Skeletal muscle satellite cell (primary cell): ENCODE measurements at regions not wholly inside any gene's neighbourhood (a gene's known extent, or its start where the extent isn't known, plus 50 kb on each side); places are given as distances from the start of the nearest gene placed in this dataset.
"Not testable (repeated sequence)": the region's sequence is repeated elsewhere in the genome, so short reads cannot be mapped to it uniquely, and the experiment has no call there.

Source experiments
- H3K27me3 ChIP-seq: 2 replicates; pipeline ENCODE4 v1.7.0; 2013; ENCODE audit warnings: low read length; ENCODE audit not compliant: control insufficient read depth, insufficient read depth
- H3K36me3 ChIP-seq: 2 replicates; pipeline ENCODE4 v1.7.0; 2013; ENCODE audit warnings: mild to moderate bottlenecking, control low read depth, low read length; ENCODE audit not compliant: insufficient read depth
- H3K4me1 ChIP-seq: 2 replicates; pipeline ENCODE4 v1.7.0; 2013; ENCODE audit warnings: low read length; ENCODE audit not compliant: control insufficient read depth, insufficient read depth
- H3K4me2 ChIP-seq: 2 replicates; pipeline ENCODE4 v1.7.0; 2013; ENCODE audit warnings: mild to moderate bottlenecking, low read length
- H3K4me3 ChIP-seq: 2 replicates; pipeline ENCODE4 v1.7.0; 2013; ENCODE audit warnings: low read length
- H3K9ac ChIP-seq: 2 replicates; pipeline ENCODE4 v1.7.0; 2013; ENCODE audit warnings: mild to moderate bottlenecking, low read depth, low read length, moderate library complexity
- H3K9me3 ChIP-seq: replicated peaks from 2 replicates; pipeline ENCODE4 v1.7.0; 2013; ENCODE audit warnings: mild to moderate bottlenecking, control low read depth, low read length

GRCh38 chr9:64070611-64071357, 1214.2 kb downstream of the FOXD4L5 start:
- not testable (repeated sequence) for H3K4me3 ChIP-seq, H3K9ac ChIP-seq, H3K27me3 ChIP-seq, H3K4me2 ChIP-seq, H3K4me1 ChIP-seq, H3K36me3 ChIP-seq, H3K9me3 ChIP-seq

DNA sequence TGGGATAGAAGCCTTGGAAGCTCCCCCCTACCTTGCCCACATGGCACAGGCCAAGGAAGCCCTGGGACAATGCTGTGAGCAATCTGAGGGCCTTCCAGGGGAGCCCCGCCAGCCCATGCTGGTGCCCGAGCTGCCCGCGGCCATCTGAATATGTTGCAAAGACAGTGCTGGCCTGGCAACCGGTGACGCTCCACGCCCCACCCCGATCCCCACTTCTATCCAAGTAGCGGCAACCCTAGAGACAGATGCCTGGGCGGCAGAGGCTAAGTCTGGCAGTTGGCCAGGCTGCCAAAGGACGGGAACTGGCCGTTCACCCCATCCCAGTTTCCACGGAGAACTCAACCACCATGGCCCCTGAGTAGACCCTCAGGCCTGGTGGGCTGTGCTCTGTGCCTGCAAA, 1214.9 kb downstream of the FOXD4L5 start:
- not testable (repeated sequence) for H3K9me3 ChIP-seq

DNA sequence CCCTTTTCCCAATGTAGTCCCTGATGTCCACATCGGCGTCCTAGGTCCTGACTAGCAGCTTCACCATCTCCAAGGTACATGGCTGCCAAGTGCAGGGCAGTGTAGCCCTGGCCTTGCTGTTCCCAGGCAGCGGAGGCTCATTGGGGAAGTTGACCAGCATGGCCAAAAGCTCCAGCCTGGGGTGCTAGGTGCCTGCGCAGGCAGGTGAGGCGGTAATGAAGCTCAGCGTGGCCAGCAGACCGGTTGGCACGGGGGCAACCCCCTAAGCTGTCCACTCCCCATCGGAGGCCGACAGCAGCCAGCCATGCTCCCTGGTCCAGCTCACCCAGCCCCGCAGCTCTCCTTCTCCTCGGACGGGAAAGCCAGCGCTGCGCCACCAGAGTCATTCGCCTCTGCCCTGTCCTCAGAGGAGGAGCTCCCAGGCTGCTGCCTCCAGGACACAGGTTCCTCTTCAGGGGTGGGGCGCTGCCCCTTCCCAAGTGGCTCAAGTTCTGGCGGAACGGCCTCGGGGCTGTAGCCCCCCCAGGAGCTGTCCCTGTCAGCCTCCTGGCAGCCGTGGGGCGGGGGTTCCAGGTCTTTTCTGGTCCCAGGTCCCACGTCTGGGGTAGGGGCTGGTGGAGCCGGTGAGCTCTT, 1218.2 kb downstream of the FOXD4L5 start:
- H3K4me2 ChIP-seq, result no peak overlapping the region
- H3K36me3 ChIP-seq, result no peaks in the 10 kb centered on the region
- H3K9me3 ChIP-seq, result no peaks in the 10 kb centered on the region
- H3K4me3 ChIP-seq, result no peak overlapping the region
- H3K4me1 ChIP-seq, result no peaks in the 10 kb centered on the region
- no peak overlapping the region for H3K9ac ChIP-seq
- H3K27me3 ChIP-seq, result no peaks in the 10 kb centered on the region

More for the DNA sequence above, 1214.9 kb downstream of the FOXD4L5 start:
- H3K9ac ChIP-seq, H3K4me3 ChIP-seq, H3K36me3 ChIP-seq, H3K27me3 ChIP-seq, H3K4me2 ChIP-seq, H3K4me1 ChIP-seq: not testable (repeated sequence)

GRCh38 chr9:64061013-64061627, 1223.9 kb downstream of the FOXD4L5 start:
- Histone ChIP-seq H3K9ac (no peak overlapping the region), H3K4me2 (no peak overlapping the region), H3K36me3 (no peaks in the 10 kb centered on the region), H3K27me3 (no peaks in the 10 kb centered on the region), H3K9me3 (no peaks in the 10 kb centered on the region), H3K4me1 (no peaks in the 10 kb centered on the region), H3K4me3 (no peak overlapping the region)

GRCh38 chr9:64058070-64058469, 1226.9 kb downstream of the FOXD4L5 start:
- not testable (repeated sequence) for H3K27me3 ChIP-seq, H3K4me1 ChIP-seq, H3K9ac ChIP-seq, H3K4me3 ChIP-seq, H3K9me3 ChIP-seq, H3K36me3 ChIP-seq, H3K4me2 ChIP-seq

- Histone ChIP-seq H3K4me2 (no peak overlapping the region), H3K36me3 (no peaks in the 10 kb centered on the region), H3K4me1 (no peaks in the 10 kb centered on the region), H3K9me3 (no peaks in the 10 kb centered on the region), H3K4me3 (no peak overlapping the region), H3K9ac (no peak overlapping the region), H3K27me3 (no peaks in the 10 kb centered on the region)
Measured at GRCh38 chr9:64057553-64057952, 1227.5 kb downstream of the FOXD4L5 start.

GRCh38 chr9:64028925-64029324, 1256.1 kb downstream of the FOXD4L5 start:
- H3K9me3 ChIP-seq, H3K36me3 ChIP-seq, H3K27me3 ChIP-seq, H3K4me1 ChIP-seq, H3K4me3 ChIP-seq, H3K4me2 ChIP-seq, H3K9ac ChIP-seq: not testable (repeated sequence)

DNA sequence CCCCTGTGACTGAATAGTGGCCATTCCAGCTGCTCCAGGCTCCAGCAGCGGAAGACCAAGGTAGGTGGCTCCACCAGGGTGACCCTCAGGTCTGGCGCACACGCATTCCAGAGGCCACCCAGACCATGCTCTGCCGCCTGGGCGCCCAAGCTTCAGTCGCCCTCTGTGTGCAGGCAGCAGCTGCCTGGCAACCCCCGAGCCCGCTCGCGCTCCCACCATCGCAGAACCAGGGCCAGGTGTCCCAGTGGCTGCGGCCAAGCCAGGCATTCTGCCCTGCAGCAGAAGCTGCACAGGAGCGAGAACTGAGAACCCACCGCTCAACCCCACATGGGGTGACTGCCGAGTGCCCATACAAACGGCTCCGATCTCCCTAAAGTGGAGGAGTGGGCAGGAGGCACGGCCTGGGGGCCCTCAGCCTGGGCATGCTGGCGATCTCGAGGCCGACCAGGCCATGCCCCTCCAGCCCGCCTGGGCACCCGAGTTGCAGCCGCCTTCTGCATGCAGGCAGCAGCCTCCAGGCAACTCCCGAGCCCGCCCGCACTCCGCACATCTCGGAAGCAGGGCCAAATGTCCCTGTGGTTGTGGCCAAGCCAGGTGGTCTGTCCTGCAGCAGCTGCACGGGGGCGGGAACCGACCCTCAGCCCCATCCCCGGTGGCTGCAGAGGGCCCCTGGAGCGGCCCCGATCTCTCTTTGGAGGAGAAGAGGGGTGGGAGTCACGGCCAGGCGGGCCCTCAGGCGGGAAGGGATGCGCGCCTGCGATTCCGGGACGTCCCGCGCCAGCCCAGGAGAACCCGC, 1264.1 kb downstream of the FOXD4L5 start:
- not testable (repeated sequence) for H3K27me3 ChIP-seq, H3K4me3 ChIP-seq, H3K9ac ChIP-seq, H3K36me3 ChIP-seq, H3K9me3 ChIP-seq, H3K4me1 ChIP-seq, H3K4me2 ChIP-seq

- H3K9me3 ChIP-seq, H3K27me3 ChIP-seq, H3K4me3 ChIP-seq, H3K4me1 ChIP-seq, H3K9ac ChIP-seq, H3K4me2 ChIP-seq, H3K36me3 ChIP-seq: not testable (repeated sequence)
Measured at GRCh38 chr9:64017666-64018065, 1267.3 kb downstream of the FOXD4L5 start.

- H3K9ac ChIP-seq, H3K27me3 ChIP-seq, H3K4me1 ChIP-seq, H3K36me3 ChIP-seq, H3K9me3 ChIP-seq, H3K4me2 ChIP-seq: not testable (repeated sequence)
- H3K4me3 ChIP-seq, result peak overlapping the region; percentile 57
Measured at GRCh38 chr9:64016845-64017406, 1268.1 kb downstream of the FOXD4L5 start.

- H3K4me3 ChIP-seq, result peak overlapping the region; percentile 51
- H3K27me3 ChIP-seq, H3K9me3 ChIP-seq: not testable (repeated sequence)
Measured at GRCh38 chr9:64016246-64016645, 1268.8 kb downstream of the FOXD4L5 start.

More at GRCh38 chr9:64016246-64016645, 1268.8 kb downstream of the FOXD4L5 start:
- peak overlapping the region; percentile 47 for H3K9ac ChIP-seq
- not testable (repeated sequence) for H3K36me3 ChIP-seq, H3K4me1 ChIP-seq, H3K4me2 ChIP-seq
